Kidney (tissue), 13 donors: ENCODE measurements at regions not wholly inside any gene's neighbourhood (a gene's known extent, or its start where the extent isn't known, plus 50 kb on each side); places are given as distances from the start of the nearest gene placed in this dataset.

Source experiments
- DNase-seq, 5 donors: peaks; one replicate each; pipeline ENCODE4 v3.0.0-alpha.2; 2013 to 2020
- FAIRE-seq: peaks from 2 replicates; lab custom pipeline; 2012; peaks lifted over from hg19 to GRCh38; lab: Jason Lieb, UNC
- H3K27ac ChIP-seq, 2 donors: one replicate each; pipeline ENCODE4 v1.7.0; 2013; ENCODE audit warnings: low read depth in 2 of 2, low read length in 2 of 2, inconsistent platforms in 1 of 2
- H3K27me3 ChIP-seq: one replicate; pipeline ENCODE4 v1.7.1; 2013; ENCODE audit warnings: low read length, inconsistent platforms; ENCODE audit not compliant: control insufficient read depth, insufficient read depth
- H3K36me3 ChIP-seq, 3 donors: one replicate each; pipeline versions ENCODE4 v1.7.0 to v1.7.1; 2013; ENCODE audit warnings: low read length in 3 of 3, control low read depth in 1 of 3, inconsistent platforms in 1 of 3; ENCODE audit not compliant: insufficient read depth in 3 of 3, control insufficient read depth in 2 of 3
- H3K4me1 ChIP-seq, 3 donors: one replicate each; pipeline versions ENCODE4 v1.7.0 to v1.7.1; 2013; ENCODE audit warnings: low read length in 3 of 3, inconsistent platforms in 1 of 3, low read depth in 1 of 3; ENCODE audit not compliant: control insufficient read depth in 2 of 3, insufficient read depth in 2 of 3
- H3K4me3 ChIP-seq, 3 donors: one replicate each; pipeline versions ENCODE4 v1.7.0 to v1.8.1; 2013; ENCODE audit warnings: low read length in 3 of 3, control low read depth in 1 of 3, inconsistent platforms in 1 of 3
- H3K9ac ChIP-seq, 3 donors: one replicate each; pipeline versions ENCODE4 v1.7.0 to v1.7.1; 2013; ENCODE audit warnings: low read length in 3 of 3, control low read depth in 1 of 3, inconsistent platforms in 1 of 3
- H3K9me3 ChIP-seq, 3 donors: one replicate each; pipeline versions ENCODE4 v1.7.0 to v1.7.1; 2013; ENCODE audit warnings: low read length in 3 of 3, control low read depth in 1 of 3, inconsistent platforms in 1 of 3; ENCODE audit not compliant: control insufficient read depth in 2 of 3, insufficient read depth in 1 of 3
- CTCF ChIP-seq: IDR thresholded peaks from 3 replicates; pipeline ENCODE4 v1.5.1; 2012; ENCODE audit warnings: mild to moderate bottlenecking, moderate library complexity, borderline replicate concordance; ENCODE audit not compliant: insufficient read depth; ENCODE audit errors: extremely low read depth
- intact Hi-C: fragments of 100-400 bp; cut with DNase I; formaldehyde crosslinking; loops from one replicate; pipeline ENCODE4 v1.11.1; 2022
- donor health status: control.
- donor health status: control.
- donor health status: control.
- donor health status: control.
- donor health status: control.
- donor health status: DM: yes; HTN: yes; CAD: no.
- donor health status: Normal renal cell carcinoma (clear cell type).

- H3K4me1 ChIP-seq, result no peaks in the 10 kb centered on the region
- FAIRE-seq (no peak), DNase-seq (no peak)
- intact Hi-C loops, result no loop called here
- no peaks in the 10 kb centered on the region for H3K27me3 ChIP-seq
- H3K36me3 ChIP-seq, result no peaks in the 10 kb centered on the region
- no peak overlapping the region for H3K9ac ChIP-seq
- TF ChIP-seq CTCF, result no peak
- H3K9me3 ChIP-seq, result no peaks in the 10 kb centered on the region
- no peak overlapping the region for H3K27ac ChIP-seq
- no peak overlapping the region for H3K4me3 ChIP-seq
Measured at GRCh38 chr7:12120632-12121031, 90.5 kb upstream of the TMEM106B start.

- Histone ChIP-seq H3K27ac (no peak overlapping the region), H3K4me3 (no peak overlapping the region), H3K9me3 (no peaks in the 10 kb centered on the region), H3K4me1 (no peaks in the 10 kb centered on the region), H3K9ac (no peak overlapping the region), H3K36me3 (no peaks in the 10 kb centered on the region), H3K27me3 (no peaks in the 10 kb centered on the region)
- DNase-seq (no peak), FAIRE-seq (no peak)
- intact Hi-C loops, result no loop called here
- TF ChIP-seq CTCF, result no peak
Measured at GRCh38 chr7:12123172-12123571, 87.9 kb upstream of the TMEM106B start.

- Histone ChIP-seq H3K36me3 (no peaks in the 10 kb centered on the region), H3K27ac (no peak overlapping the region), H3K4me3 (no peak overlapping the region), H3K4me1 (no peaks in the 10 kb centered on the region), H3K9me3 (no peaks in the 10 kb centered on the region), H3K27me3 (no peaks in the 10 kb centered on the region), H3K9ac (no peak overlapping the region)
- DNase-seq (no peak), FAIRE-seq (no peak)
- intact Hi-C loops, result no loop called here
- TF ChIP-seq CTCF, result no peak
Measured at GRCh38 chr7:12124028-12124427, 87.1 kb upstream of the TMEM106B start.

GRCh38 chr7:12127455-12127854 is 83.6 kb upstream of the TMEM106B start:
- no peak overlapping the region for H3K9ac ChIP-seq
- H3K9me3 ChIP-seq, result no peaks in the 10 kb centered on the region
- TF ChIP-seq CTCF, result no peak
- H3K27ac ChIP-seq, result no peak overlapping the region
- no peaks in the 10 kb centered on the region for H3K36me3 ChIP-seq
- DNase-seq (no peak), FAIRE-seq (no peak)
- H3K4me1 ChIP-seq, result no peaks in the 10 kb centered on the region
- no peaks in the 10 kb centered on the region for H3K27me3 ChIP-seq
- H3K4me3 ChIP-seq, result no peak overlapping the region
- intact Hi-C loops, result no loop called here
